Amniotic epithelial cell (primary cell): ENCODE measurements at regions not wholly inside any gene's neighbourhood (a gene's known extent, or its start where the extent isn't known, plus 50 kb on each side); places are given as distances from the start of the nearest gene placed in this dataset.

ENCODE experiments used
- DNase-seq: peaks from one replicate; pipeline ENCODE4 v3.0.0-alpha.2; 2010; ENCODE audit warnings: low read depth

DNA sequence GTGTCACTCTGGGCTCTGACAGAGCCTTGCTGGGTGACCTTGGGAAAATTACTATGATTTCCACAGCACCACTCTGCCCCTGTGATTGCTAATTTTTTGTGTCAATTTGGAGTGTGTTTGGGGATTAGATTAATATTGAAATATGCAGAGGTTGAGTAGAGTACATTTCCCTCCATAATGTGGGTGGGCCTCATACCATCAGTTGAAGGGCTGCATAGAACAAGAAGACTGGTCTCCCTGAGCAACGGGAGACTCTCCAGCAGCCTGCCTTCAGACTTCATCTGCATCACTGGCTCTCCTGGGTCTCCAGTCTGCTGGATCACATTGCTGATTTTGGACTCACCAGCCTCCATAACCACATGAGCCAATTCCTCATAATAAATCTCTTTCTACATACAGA lies 313.7 kb downstream of the TNS1 start:
- DNase-seq: no peak

DNA sequence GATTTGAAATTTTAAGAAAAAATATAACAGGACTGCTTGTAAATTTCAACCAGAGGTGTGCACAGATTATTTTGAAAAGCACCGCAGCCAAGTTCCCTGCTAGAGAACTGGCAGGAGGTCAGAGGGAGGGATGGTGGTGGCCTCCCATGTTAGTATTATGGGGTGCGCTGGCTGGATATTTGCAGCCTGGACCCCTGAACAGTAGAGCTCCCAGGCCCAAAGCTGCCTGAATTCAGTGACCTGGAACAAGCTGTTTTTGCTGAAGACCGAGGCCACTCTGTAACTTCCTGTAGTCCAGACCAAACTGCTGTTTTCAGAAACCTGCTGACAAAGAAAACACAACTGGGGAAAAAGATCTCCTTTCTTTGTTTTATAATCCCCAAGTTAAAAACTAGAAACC lies 314.3 kb downstream of the TNS1 start:
- DNase-seq: no peak

DNA sequence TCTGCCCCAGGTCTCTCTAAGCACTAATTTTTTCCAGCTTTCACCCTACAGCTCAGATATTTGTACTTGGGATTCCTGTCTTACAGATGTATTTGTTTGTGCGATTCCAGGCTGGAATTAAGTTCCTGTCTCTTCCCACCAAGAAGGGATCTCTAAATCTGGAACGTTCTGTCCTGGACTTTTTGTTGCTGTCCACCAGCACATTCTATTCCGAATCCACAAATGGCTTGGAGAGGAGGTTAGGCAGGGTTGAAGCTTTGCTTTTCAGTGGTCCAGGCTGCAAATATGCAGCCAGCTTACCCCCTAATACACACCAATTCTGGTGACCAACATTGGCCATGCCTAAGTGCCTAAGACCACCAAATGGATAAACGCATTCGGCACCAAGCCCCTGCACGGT lies 315.0 kb downstream of the TNS1 start:
- no peak for DNase-seq

DNA sequence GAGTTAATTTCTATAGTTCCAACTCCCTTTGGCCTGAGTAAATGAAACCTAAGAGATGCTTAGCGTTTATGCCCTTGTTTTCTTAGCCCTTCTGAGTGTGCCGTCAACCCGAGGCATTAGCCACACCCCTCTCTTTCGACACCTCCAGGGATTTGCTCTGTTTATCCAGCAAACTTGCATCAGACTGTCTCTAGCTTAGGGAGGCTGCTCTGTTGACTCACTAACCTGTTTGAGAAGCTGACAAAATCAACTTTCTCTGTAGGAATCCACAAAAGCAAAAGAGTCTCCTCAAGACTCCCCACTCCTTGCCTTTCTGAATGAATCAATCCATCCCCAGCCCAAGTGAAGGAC lies 317.6 kb downstream of the TNS1 start:
- peak; percentile 98 for DNase-seq

DNA sequence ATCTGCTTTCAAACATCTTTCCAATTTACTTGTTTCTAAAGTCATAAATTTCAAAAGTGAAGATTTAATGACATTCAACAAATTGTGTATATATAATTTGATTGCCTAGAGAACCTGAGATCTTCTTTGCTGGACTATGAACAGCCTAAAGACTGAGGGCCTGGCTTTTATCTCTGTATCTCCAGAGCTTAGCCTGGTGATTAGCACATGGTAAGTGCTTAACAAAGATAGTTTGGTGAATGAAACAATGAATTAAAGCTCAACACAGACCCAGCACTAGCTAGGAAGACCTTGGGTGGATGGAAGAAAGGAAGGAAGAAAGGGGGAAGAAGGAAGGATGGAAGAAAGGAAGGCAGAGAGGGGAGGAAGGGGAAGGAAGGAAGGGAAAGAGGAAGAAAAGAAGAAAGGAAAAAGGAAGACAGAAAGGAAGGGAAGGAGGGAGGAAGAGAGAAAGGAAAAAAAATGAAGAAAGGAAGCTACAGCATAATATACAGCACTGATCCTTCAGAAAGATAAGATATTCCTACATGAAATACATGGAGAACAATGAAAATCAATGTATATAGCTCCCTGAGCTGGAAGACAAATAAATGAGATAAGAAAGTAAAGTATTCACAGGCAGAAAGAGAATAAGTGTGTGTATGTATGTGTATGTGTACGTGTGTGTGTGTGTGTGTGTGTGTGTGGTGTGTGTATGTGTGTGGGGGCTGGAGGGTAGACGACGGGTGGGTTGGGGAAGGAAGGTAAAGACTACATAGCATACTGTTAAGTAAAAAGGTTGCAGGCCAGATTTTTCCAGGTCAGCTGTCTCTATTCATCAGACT lies 318.2 kb downstream of the TNS1 start:
- no peak for DNase-seq

DNA sequence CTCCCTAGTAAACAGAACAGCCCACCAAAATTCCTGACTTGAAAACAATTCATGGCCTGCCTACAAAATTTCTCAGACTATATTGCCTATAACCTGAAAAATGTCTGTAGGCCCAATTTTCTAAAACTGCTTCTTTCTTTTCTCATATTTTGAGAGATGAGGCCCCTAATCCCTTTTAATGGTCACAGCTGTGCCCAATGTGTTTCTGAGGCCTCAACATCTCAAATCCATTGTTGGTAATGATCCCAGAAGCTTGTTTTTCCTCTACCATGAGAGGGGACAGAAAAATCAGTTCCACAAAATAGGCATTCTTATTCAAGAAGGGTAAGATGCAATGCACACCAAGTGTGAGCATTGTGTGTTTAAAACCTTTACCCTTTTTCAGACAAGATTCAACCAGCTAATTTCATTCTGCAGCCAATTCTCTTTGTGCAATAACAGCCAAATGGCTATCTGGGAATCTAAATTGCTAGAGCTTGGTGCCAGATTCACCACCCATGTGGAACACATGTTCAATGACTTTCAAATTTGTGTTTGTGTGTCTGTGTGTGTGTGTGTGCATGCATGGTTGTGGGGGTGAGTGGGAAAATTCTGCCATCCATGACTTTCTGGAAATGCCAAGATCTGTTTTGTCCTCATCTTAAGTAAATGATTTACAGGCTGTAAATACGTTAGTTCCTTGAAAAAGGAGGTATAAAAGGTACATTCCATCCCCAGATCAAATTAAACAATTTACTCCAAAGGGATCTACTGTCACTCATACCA lies 319.5 kb downstream of the TNS1 start:
- no peak for DNase-seq

DNA sequence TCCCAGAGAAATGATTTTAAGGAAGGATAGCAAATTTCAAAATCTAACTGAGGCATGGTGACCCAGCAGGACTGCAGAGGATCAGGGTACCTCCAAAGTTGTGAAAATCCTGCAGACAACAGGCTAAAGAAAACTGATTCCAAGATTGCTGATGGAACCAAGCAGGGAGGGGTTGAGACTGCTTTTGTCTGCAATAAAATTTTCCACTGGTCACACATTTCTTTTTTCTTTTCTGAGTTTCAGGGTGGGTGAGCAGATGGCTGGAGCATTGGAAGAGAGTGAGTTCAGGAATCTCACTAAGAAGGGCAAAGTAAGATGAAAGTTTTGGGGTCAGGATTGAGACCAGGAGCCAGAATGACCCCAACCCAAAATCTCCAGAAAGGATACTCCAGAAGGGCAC lies 321.0 kb downstream of the TNS1 start:
- no peak for DNase-seq

DNA sequence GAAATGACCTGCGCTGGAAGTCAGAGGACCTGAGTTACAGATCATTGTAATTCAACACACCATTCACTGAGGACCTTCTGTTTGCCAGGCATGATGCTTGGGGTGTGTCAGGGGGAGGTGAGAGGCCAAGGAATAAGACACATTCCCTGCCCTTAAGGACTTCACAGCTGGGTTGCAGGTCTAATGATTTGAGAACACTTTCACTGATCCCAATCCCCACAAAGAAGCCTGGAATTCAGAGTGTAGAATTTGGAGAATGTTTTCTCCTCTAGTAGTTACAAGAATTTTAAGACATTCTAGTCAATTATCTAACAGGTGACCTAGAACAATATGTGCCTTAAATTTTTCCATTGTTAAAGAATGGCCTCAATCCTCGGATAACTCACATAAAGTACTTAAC lies 322.4 kb downstream of the TNS1 start:
- no peak for DNase-seq

DNA sequence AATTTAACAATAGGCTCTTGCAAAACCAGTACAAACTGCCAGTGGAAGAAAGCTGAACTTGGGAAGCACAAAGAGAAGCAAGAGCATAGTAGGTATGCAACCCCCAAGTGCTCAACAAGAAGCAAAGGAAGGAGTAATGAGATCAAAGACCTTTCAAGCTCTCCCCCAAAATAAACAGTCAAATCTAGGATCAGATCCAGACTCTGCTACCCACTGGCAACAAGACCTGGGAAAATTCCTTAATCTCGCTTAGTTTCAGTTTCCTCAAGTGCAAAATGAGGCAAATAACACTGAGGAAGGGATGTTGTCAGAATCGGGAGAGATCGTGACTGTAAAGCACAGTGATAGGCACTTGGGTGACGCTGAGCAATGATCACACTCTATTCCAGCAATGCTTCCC lies 329.2 kb downstream of the TNS1 start:
- no peak for DNase-seq

DNA sequence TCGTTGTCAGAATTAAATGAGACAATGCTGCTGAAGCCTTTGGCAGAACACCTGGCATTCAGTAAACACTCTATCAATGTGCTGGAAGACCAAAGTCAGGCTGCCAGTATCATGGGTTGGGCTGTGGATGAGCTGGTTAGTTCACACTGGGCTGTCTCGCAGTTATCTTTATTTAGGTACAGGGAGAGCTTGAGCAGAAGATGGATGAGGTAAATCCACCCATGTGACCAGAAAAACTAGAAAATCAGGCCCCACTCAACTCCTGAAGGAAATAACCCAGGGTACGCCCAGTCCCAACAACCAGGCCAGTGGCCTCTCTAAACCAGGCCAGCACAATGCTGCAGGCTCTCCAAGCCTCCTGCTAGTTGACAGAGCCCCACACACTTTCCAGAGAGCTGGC lies 330.3 kb downstream of the TNS1 start:
- DNase-seq: no peak

DNA sequence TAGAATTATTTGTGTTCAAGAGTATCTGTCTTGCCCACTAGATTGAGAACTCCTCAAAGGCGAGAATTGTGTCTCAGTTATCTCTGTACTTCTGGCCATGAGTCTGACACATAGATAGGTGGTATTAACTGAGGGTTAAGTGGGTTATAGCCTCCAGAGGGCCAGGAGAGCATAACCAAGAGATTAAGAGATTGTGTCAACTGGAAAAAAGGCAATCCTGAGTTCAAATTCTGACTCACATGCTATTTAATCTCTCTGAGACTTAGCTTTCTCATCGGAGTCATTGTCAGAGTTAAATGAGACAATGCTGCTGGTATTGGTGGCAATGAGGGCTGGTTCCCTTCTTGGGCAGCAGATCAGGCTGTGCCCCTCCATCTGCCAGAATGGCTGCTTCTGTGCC lies 330.9 kb downstream of the TNS1 start:
- no peak for DNase-seq

DNA sequence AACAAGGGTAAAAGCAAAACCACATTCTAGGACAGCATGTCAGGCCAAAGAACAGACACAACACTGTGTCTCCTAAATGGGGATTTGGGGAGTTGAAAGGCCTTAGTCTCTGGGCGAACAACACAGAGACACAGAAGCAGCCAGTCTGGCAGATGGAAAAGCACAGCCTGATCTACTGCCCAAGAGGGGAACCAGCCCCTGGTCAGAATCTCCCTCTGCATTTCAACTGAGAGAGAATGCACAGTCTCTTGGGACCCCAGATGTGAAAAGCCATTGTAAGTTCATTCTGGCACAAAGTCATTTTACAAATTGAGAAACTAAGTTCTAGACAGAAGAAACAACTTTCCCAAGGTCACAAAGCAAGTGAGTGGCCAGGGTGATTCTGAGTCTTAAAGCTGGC lies 331.7 kb downstream of the TNS1 start:
- DNase-seq: no peak

DNA sequence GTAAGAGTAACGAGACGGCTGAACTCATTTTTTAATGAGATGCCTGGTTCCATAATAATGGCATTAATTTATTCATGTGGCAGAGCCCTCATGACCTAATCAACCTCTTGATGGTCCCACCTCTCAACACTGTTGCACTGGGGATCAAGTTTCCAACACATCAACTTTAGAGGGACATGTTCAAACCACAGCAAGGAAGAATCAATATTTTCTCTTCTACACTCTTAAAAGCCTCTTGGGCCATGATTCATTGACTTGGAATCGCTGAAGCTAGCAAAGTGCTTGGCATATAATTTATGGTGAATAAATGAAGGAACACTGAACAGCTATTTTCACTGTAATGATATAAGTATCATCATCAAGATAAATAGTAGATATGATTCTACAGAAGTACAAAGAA lies 333.0 kb downstream of the TNS1 start:
- no peak for DNase-seq

DNA sequence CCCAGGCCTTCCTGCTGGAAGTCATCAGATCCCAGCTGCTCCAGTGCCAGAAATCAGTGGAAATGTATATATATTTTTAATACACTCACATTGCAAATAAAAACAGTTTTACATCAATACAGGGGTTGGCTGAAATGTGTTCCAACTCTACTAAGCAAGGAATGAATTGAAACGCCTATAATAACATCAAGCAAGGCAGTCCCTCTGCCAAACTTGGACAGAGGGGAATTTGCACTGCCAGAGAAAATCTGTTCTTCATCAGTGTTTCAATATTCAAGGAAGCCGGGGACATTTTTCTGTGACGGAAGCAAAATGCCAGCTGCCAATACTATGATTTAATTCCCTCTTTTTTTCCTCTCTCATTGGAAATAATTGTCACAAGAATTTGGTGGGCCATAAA lies 335.3 kb downstream of the TNS1 start:
- no peak for DNase-seq

DNA sequence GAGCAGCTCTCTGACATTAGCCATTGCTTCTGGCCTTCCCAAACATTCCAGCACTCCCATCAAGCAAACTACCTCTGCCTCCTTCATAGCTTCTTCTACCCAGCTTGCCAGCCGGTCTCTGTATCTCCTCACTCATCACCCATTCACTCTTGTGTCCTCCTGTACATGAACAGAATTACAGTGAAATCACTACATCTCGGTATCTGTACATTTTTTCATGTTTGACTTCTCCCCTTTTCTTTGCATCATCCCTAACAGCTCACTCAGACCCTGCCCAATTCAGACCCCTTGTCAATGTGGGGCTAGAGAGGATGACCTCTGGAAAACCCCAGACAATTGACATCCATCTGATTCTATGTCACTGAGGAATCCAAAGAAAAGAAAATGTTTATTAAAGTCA lies 335.8 kb downstream of the TNS1 start:
- DNase-seq: no peak

DNA sequence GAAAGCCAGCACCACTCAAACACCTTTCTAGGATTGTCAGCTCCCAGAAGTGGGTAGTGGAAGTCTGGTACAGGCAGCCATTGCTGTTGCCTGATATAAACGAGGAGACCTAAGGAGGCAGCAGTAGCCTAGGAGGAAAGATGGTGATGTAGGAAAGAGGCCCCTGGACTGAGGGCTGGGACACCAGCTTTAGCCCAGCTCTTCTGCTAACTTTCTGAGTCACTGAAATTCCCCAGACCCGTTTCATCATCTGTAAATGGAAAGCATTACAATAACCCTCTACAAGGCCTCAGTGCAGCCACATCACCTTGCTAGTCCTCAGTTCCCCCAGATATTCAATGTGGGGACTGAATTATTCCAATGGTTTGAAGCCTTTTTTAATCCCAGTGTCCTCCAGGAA lies 336.5 kb downstream of the TNS1 start:
- DNase-seq: peak; percentile 29

DNA sequence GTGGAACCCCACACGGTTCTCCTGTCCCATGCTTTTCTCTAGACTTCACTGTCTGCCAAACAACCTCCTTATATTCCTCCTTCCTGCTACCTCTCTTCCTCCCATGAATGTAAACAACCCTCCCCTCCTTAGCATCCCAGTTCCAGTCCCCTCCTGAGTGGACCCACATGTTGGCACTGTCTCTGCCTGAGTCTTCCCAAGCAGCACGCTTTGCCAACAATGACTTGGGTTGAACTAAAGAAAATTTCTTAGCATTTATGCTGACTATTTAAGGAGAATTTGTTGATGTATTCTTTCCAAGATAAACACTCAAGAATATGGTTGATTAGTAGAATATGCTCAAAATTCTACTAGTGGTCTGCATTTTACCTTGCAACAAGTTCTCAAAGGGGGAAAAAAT lies 338.0 kb downstream of the TNS1 start:
- no peak for DNase-seq

DNA sequence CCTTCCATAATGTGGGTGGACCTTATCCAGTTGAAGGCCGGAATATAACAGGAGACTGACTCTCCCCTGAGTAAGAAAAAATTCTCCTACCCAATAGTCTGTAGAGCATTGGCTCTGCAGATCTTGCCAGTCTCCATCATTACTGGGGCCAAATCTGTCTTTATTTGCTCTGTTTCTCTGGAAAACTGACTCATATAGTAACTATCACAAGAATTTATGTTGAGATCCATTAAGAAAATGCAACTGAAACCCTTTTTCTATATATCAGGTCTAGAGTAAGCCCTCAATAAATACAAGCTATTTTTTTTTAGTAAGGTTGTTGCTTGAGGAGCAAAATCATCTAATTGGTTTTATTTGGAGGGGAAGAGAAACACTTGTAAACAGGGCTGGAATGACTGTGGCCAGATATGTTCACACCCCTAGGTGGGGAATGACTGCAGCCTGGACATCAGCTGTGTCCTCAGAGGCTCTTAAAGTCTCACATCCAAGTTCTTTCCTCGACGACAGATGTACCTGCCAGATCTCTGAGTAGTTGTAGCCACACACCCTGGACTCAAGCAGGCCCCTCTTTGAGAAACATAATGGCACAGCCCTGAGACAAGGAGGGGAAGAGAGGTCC lies 339.7 kb downstream of the TNS1 start:
- DNase-seq: no peak

DNA sequence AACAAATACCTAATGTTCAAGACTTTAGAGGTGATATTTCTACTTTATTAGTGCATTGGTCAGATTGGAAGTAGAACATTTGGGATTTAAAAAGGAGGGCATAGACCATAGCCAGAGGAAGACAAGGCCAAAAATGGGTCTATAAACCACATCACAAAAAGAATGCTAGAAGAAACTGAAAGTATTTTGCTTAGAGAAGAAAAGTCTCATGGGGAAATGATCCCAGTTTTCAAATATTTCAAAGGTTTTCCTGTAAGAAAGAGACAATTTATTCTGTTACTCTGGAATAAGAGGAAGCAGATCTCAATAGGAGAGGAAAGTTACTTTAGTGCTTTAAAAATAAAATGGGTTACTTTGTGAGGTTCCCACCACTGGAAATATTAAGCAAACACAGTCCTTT lies 341.4 kb downstream of the TNS1 start:
- no peak for DNase-seq

DNA sequence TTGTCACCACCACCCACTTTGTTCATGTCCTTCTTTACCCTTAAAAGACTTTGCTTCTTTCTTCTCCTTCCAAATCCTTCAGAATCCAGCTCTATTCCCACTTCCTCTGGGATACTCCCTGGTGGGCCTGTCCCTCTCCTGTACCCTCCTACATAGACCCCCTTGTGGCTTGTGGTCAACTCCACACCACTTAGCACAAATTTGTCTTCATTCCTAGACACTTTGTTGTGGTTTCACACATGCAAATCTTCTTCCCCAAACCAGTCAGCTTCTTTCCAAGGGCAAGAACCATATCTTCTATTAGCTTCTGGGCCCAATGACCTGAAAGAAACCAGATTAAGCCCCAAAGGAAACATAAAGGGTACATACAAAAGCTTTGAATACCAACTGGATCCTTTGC lies 342.4 kb downstream of the TNS1 start:
- no peak for DNase-seq

DNA sequence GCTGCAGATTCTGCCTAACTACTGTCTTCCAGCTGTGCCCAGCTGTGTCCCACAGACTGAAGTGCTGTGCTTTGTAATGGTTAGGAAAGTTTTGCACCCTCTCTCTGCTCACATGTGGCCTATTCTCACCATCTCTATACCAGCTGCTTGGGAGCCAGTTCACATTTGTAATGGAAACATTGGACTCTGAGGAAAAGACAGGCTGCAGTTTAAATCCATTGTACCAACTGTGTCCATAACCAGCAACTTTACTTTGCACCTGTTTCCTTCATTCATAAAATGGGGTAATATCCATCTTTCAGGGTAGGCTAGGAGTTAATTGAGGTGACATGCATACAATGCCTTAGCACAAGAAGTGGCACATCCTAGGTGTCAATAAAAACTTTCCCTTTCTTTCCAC lies 344.0 kb downstream of the TNS1 start:
- DNase-seq: no peak

DNA sequence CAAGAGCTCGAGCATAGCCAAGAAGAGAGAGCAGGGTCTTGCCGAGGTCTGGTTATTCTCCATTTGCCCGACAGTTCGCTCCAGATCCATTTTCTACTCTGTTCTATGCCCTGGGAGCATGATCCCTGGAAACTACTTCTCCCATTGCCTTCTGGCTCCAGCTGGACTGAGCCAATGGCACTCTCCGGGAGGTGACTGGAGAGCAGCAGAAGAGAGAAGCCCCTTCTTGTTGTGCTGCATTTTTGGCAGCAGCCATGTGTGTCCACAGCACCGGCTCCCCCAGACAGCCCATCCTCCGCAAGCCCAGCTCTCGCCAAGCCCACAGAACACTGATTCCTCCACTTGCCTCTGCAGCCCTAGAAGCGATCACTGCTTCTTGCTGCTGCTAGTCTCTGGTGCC lies 345.5 kb downstream of the TNS1 start:
- no peak for DNase-seq

DNA sequence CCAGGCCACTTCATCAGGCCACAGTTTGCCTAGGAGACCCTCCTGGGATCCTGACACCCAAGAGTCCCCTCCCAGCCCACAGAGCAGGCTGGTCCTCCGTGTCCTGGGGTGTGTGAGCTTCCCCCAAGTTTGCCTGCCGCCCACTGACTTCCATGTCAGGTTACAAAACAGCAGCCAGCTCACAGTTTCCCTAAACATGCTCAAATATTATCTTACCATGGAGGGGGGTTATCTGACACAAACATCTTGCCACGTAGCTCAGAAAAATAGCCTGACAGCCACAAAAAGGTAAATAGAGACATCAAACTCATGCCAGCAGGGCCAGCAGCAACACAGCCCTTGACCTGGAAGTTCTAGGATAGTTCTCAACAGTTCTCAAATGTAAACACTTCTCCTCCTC lies 346.5 kb downstream of the TNS1 start:
- no peak for DNase-seq
